ENCODE measurements at regions not wholly inside any gene's neighbourhood (a gene's known extent, or its start where the extent isn't known, plus 50 kb on each side); places are given as distances from the start of the nearest gene placed in this dataset.

- no peak for DNase-seq (ENCODE audit: low spot score)
Measured at GRCh38 chr15:66944121-66944520, 121.3 kb upstream of the SMAD3 start.

DNA sequence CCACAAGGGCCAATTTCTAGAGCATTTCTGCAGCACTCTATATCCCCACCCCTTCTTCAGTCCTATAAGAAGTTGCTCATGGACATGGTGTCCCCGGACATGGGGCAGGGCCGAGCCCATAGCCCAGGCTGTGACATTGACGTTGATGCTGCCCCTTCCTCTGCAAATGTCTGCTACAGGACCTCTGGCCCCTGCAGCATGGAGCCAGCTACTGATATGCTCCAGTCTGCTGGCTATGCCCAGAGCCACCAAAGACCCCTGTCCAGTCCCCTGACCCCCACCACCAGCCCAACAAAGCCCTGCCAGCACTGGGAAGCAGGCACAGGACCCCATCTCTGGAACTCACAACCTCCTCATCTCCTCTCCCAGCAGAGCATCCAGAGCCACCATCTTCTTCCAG, 120.1 kb upstream of the SMAD3 start:
- DNase-seq (ENCODE audit: low spot score) = no peak

DNA sequence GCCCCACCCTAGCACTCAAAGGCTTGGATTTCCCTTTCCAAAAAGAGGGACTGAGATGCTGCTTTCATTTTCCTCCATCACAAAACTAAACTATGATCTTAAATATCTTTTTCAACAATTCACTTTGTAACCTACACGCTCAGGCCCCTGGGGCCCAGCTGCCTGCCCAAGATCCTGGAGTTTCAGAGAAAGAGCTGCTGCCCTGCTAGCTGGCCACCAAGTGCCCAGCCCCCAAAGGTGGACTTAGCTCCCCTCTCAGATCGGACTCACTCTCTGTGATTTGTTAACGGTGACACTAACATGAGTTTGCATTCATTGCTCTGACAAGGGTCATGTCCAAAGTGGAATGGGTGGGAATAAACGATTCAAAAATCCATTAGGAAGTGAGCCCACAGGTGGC, 119.6 kb upstream of the SMAD3 start:
- no peak for DNase-seq (ENCODE audit: low spot score)

DNA sequence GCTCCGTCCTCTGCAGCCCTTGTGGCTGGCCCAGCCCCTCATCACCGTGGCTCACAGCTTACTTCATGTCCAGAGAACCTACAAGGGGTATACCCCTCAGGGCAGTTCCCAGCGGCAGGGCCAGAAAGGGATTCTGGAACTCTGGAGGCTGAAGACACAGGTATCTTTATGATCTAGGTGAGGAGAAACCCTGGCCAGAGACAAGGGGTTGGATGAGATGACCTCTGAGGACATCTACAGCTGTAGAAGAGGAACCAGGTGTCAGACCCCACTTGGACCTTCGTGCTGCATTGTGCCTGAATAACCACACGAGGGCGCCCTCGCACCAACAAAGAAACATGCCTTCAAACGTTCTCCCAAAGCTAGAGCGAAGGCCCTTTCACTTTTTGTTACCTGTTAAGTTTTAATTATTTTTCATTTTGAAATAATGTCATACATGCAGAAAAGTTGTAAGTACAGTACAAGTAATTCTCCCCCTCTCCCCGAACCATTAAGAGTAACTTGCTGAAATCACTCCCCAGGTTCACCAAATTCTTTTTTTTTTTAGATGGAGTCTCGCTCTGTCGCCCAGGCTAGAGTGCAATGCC, 118.7 kb upstream of the SMAD3 start:
- DNase-seq (ENCODE audit: low spot score) = peak; percentile 77

- no peak for DNase-seq (ENCODE audit: low spot score)
Measured at GRCh38 chr15:66947471-66947870, 117.9 kb upstream of the SMAD3 start.

GRCh38 chr15:66948294-66948693, 117.1 kb upstream of the SMAD3 start:
- DNase-seq (ENCODE audit: low spot score) = no peak

DNA sequence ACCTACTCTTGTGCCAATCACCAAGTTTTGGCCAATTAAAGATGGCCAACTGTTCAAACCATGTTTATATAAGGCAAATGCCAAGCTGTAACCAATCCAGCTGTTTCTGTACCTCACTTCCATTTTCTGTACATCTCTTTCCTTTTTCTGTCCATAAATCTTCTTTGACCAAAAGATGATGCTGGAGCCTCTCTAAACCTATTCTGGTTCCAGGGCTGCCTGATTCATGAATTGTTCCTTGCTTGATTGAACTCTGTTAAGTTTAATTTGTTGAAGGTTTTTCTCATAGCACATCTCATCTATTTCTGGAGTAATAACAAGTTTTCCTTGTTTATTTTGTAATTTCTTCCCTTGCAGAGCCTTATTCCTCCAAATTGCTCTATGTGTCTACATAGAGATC, 115.3 kb upstream of the SMAD3 start:
- no peak for DNase-seq (ENCODE audit: low spot score)

DNA sequence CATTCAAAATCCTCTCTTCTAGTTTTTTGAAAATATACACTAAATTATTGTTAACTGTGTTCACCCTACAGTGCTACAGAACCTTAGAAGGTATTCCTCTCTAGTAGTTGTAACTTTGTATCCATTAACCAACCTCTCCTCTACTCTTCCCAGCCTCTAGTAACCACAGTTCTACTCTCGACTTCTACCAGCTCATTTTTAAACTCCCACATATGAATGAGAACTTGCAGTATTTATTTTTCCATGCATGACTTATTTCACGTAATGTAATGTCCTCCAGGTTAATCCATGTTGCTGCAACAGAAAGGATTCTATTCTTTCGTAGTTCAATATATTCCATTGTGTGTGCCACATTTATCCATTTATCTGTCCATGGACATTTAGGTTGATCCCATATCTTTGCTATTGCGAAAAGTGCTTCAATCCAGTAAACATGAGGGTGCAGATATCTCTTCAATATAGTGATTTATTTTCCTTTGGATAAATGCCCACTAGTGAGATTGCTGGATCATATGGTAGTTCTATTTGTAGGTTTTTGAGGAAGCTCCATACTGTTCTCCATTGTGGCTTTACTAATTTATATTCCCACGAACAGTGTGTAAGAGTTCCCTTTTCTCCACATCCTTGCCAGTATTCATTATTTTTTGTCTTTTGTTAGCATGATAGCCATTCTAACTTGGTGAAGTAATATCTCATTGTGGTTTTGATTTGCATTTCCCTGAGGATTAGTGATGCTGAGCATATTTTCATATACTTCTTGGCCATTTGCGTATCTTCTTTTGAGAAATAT, 113.7 kb upstream of the SMAD3 start:
- no peak for DNase-seq (ENCODE audit: low spot score)

DNA sequence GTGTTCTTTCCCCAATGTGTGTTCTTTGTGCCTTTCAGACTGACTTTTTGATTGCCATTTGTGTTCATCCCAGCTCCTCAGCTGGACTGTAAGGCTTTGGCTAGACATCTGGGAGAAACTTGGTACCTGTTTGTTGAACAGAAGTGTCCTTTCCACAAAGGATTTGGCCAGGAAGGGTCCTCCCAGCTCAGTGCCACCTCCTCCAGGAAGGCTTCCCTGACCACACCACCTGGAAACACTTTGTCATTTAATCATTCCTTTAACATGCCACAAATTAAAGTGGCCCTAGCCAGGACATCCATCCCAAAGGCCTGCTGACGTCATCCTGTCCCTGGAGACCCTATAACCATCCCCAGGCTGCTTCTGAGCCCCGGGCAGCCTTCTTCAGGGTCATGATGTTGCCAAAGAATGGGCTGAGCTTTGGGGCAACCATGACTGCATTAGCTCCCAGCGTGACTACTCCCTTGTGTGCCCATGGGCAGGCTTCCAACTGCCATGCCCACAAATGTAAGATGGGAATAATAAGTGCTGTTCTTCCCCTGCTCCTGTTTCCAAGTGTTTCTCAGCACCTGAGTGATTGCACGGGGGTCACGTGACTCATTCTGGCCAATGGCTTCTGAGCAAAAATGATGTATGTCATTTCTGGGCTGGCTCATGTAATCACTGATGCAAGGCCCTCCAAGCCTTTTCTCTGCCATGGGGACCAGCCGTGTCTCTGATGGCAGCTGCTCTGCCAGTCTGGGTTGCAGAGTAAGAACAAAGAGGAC, 112.5 kb upstream of the SMAD3 start:
- no peak for DNase-seq (ENCODE audit: low spot score)

DNA sequence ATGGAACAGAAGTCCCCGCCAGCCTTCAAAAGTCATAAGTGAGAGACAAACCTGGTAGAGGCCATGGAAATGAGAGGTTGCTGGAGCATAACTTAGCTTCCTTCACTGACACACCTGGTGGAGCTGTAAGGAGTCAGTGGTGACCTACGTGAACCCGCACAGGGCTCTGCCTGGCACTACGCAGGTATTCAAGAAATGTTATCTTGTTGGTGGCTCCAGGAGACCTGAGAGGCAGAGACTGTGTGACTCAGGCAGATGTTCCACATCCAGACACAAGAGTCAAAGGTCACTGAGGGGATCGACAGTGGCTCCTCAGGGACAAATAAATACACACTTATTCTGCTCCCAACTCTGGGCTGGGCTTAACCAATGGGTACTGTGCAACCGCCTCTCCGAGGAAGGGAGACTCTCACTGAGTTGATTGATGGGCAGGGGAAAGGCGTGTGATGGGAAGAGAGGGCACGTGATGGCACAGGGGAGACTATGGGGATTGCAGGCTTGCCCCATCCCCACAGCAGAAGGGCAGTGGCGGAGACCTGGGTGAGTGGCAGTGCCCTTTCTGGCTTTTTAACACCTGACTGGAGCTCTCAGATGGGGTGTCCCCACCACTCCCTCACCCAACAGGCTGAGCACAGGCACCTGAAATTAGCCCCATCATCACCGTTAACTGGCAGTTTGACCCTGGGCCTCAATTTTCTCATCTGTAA, 111.7 kb upstream of the SMAD3 start:
- peak; percentile 26 for DNase-seq (ENCODE audit: low spot score)

DNA sequence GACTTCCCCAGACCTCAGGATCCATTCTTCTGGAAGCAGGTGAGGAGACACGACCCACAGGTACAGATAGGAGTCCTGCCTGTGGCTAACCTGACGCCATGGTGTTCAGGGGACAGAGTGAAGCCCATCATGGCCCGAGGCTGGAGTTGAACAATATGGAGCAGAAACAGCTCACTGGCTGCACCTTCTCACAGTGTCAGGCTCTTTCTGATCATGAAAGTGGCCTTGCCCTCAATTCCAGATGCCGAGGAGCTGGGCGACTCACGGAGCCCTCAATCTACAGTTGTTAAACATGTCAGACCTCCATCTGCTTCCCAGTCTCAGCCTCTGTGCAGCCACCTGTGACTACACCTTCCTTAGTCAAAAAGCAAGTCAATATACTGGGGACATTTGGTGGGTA, 110.8 kb upstream of the SMAD3 start:
- no peak for DNase-seq (ENCODE audit: low spot score)

DNA sequence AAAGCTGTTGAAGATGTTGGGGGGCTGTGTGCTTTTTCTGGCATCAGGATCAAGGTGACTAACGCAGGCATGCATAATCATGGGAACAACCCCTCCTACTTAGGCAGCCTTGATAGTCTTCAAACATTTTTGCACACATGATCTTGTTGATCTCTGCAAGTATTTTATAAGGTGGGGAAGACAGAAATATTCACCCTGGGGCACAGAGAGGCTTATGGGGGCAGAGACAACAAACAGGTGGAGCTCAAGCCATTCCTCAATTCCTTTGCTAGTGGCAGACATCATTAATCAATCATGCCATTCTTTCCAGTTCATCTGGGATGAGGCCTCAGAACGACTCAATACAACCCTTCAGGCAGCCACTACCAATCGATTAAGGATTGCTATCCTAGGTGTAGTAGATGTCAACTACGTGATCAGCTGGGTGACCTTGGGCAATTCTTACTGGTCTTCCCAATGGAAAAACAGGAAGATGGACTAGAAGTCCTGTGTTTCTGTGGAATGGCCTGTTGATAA, 110.3 kb upstream of the SMAD3 start:
- DNase-seq (ENCODE audit: low spot score) = no peak

DNA sequence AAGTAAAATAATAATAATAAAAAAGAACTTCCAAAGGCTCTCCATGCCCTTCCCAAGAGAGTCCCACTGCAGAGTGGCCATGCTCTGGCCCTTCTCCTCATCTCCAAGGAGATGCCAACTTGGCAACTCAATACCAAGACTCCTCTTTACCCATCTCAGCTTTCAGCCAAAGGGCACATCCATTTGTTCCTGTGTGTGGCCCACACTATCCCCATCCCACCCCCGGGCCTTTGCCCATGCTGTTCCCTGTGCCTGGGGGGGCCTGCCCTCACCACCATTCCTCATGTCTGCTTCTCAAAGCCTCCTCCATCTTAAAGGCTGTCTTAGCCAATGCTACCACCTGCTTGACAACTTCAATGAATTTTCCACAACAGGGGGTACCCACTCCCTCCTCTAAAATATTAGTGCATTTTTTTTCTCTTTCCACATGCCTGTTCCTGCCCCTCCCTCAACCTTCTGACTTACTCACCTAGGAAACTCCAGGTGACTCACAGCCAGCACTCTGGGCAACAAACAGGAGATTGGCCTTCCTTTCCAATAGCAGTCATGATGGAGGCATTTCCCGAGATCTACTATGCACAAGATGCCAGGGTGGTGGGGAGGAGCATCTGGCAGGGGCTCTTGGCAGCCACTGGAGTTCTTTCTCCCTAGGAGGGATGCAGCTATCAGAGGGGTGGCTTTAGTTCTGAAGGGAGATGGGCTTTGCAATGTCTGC, 109.4 kb upstream of the SMAD3 start:
- no peak for DNase-seq (ENCODE audit: low spot score)

DNA sequence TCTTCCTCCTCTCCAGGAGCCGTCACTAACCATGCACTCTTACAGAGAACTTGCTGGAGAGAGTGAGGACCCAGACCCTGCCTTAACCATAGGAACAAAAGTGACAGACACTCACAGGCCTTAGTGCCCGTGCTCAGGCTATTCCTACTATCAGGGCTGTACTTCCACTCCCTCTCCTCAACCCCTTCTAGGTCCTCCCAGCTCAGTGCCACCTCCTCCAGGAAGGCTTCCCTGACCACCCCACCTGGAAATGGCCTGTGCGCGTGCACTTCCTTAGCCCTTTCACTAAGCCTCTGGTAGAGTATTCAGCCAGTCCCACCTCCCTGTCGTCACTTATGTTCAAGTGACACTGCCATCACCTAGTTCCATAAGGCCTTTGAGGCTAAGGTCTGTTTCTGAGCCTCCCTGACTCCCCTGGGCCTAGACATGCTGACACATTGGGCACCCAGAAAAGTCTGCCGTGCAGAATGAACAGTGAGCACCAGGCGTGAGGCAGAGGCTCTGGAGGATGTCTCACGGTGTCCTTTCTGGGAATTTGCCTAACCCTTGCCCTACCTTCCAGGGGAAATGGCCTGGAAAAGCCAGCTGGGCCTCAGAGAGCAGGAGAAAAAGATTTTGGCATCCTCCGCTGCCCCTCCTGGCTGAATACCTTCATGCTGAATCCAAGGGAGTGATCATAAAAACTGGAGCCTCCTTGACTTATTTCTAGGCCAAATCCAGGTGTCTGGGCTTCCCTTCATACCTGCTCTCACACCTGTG, 108.6 kb upstream of the SMAD3 start:
- no peak for DNase-seq (ENCODE audit: low spot score)

DNA sequence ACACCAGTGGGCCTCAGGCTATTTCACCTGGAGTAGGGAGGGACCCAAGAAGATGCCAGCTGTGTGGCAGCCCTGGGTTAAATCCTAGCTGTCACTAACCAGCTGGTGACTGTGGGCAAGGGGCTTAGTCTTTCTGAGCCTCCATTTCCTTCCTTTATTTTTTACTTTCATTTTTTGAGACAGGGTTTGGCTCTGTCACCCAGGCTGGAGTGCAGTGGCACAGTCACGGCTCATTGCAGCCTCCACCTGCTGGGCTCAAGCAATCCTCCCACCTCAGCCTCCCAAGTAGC, 108.0 kb upstream of the SMAD3 start:
- DNase-seq (ENCODE audit: low spot score) = no peak

DNA sequence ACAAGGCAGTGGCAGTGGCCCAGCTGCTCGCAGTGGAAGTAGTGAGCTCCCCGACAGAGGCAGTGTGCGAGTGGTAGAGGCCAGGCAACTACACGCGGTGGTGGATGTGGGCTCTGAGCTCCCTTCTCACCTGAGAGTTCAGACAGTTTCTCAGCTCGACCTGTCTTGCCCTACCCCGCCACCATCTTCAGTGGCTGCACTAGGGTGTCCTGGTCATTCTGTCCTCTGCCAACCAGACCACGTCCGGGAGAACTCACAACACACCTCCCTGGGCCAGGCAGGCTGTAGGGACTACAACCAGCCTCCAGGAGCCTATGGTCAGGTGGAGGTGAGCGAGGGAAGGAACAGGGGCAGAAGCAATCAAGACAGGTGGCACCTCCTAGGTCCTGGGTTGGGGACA, 106.3 kb upstream of the SMAD3 start:
- no peak for DNase-seq (ENCODE audit: low spot score)

DNA sequence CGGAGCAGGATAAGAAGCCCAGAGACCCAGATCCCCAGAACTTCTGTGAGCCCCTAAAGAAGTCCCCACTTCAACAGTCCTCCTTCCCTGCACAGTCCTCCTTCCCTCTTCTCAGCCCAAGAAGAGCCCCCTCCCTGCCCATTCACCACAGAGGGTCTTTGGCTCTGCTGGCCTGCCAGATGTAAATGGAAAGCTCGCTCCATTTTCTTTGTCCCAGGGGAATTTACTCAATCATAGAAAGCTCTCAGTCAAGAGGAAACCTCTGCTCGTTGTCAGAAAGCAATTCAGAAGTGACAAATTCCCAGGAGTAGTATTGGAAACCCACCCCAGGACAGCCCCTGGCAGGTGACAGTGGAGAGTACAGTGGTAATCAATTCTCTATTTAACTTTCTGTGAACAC, 105.5 kb upstream of the SMAD3 start:
- no peak for DNase-seq (ENCODE audit: low spot score)

DNA sequence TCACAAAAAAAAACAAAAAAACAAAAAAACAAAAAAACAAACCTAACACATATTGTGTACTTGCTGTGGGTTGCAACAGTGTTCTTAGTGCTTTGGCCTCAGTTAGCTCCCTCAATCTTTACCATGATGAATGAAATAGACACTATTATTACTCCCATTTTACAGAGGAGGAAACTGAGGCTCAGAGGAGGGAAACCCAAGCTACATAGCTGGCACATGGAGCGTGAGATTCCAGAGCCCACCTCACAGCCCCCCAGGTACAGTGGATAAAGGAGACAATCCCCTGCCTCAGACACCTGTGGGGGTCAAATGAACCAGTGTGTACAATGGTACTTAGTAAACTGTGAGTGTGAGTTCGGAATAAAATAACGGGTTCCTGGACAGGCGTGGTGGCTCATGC, 104.9 kb upstream of the SMAD3 start:
- no peak for DNase-seq (ENCODE audit: low spot score)

GRCh38 chr15:66961407-66961884, 104.0 kb upstream of the SMAD3 start:
- DNase-seq (ENCODE audit: low spot score) = no peak

DNA sequence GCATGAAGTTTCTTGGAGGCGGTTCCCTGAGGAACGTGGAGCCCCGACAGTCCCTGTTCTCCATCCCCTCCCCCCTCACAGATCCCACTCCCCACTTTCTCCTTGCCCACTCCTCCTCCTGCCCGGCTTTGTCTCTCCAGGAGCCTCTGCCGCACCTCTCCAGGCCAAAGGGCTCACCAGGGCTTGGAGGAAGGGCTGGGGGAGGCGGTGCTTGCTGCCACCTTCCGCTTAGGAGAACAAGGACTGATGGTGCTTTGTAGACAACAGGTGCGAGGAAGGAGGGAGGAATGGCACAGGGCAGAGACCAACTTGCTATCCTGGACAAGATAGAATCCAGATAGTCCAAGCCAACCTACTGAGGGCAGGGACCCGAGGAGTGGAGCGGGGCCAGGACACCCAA, 103.5 kb upstream of the SMAD3 start:
- DNase-seq (ENCODE audit: low spot score) = no peak

GRCh38 chr15:66962522-66962921, 102.9 kb upstream of the SMAD3 start:
- DNase-seq (ENCODE audit: low spot score) = no peak

All from mucosa of gallbladder (tissue), 1 donor.